H9 (cell line): ENCODE measurements at regions not wholly inside any gene's neighbourhood (a gene's known extent, or its start where the extent isn't known, plus 50 kb on each side); places are given as distances from the start of the nearest gene placed in this dataset.

Experiments
- DNase-seq: peaks from one replicate; pipeline ENCODE4 v3.0.0-alpha.2; 2017
- H2AFZ ChIP-seq: one replicate; pipeline ENCODE4 v1.6.1; 2013; ENCODE audit warnings: mild to moderate bottlenecking, low read length, control low read depth, moderate library complexity
- H2AK5ac ChIP-seq: 2 replicates; pipeline ENCODE4 v1.6.1; 2013; ENCODE audit warnings: low read length, control low read depth, mixed read lengths; ENCODE audit not compliant: insufficient read length
- H2BK120ac ChIP-seq: one replicate; pipeline ENCODE4 v1.6.1; 2013; ENCODE audit warnings: low read depth, mild to moderate bottlenecking, low read length, control low read depth, inconsistent platforms; ENCODE audit not compliant: poor library complexity, severe bottlenecking
- H2BK12ac ChIP-seq: 2 replicates; pipeline ENCODE4 v1.6.1; 2013; ENCODE audit warnings: low read length, control low read depth, mixed read lengths, low read depth; ENCODE audit not compliant: insufficient read length
- H2BK15ac ChIP-seq: 2 replicates; pipeline ENCODE4 v1.6.1; 2013; ENCODE audit warnings: low read depth, low read length, control low read depth
- H2BK20ac ChIP-seq: one replicate; pipeline ENCODE4 v1.6.1; 2013; ENCODE audit warnings: low read depth, mild to moderate bottlenecking, low read length, control low read depth, inconsistent platforms; ENCODE audit not compliant: poor library complexity, severe bottlenecking
- H2BK5ac ChIP-seq: 2 replicates; pipeline ENCODE4 v1.6.1; 2013; ENCODE audit warnings: low read length, control low read depth, mixed read lengths; ENCODE audit not compliant: insufficient read length
- H3K14ac ChIP-seq: 2 replicates; pipeline ENCODE4 v1.6.1; 2013; ENCODE audit warnings: low read length, control low read depth; ENCODE audit not compliant: insufficient read depth
- H3K18ac ChIP-seq: 2 replicates; pipeline ENCODE4 v1.6.1; 2013; ENCODE audit warnings: low read depth, mild to moderate bottlenecking, mixed read lengths, low read length, control low read depth; ENCODE audit not compliant: insufficient read length
- H3K23ac ChIP-seq: 2 replicates; pipeline ENCODE4 v1.6.1; 2013; ENCODE audit warnings: low read length, control low read depth, mixed read lengths, low read depth; ENCODE audit not compliant: insufficient read length
- H3K23me2 ChIP-seq: 2 replicates; pipeline ENCODE4 v1.6.1; 2013; ENCODE audit warnings: low read depth, mild to moderate bottlenecking, mixed read lengths, low read length, control low read depth; ENCODE audit not compliant: insufficient read length, poor library complexity, severe bottlenecking
- H3K27ac ChIP-seq: 2 replicates; pipeline ENCODE4 v1.5.1; 2013; ENCODE audit warnings: low read length, control low read depth, mixed read lengths, low read depth; ENCODE audit not compliant: insufficient read length
- H3K27me3 ChIP-seq: 2 replicates; pipeline ENCODE4 v1.6.1; 2013; ENCODE audit warnings: low read length, control low read depth, inconsistent platforms; ENCODE audit not compliant: insufficient read depth
- H3K4ac ChIP-seq: 2 replicates; pipeline ENCODE4 v1.6.1; 2013; ENCODE audit warnings: low read depth, mild to moderate bottlenecking, control low read depth, inconsistent platforms, low read length, moderate library complexity
- H3K4me1 ChIP-seq: 2 replicates; pipeline ENCODE4 v1.6.1; 2013; ENCODE audit warnings: low read length, control low read depth, inconsistent platforms; ENCODE audit not compliant: insufficient read depth
- H3K4me2 ChIP-seq: 2 replicates; pipeline ENCODE4 v1.6.1; 2013; ENCODE audit warnings: low read length, control low read depth, mixed read lengths; ENCODE audit not compliant: insufficient read length, insufficient read depth
- H3K56ac ChIP-seq: 2 replicates; pipeline ENCODE4 v1.6.1; 2013; ENCODE audit warnings: low read depth, mild to moderate bottlenecking, mixed read lengths, low read length, control low read depth; ENCODE audit not compliant: insufficient read length
- H3K79me1 ChIP-seq: 2 replicates; pipeline ENCODE4 v1.6.1; 2013; ENCODE audit warnings: low read depth, mild to moderate bottlenecking, moderate library complexity, low read length, control low read depth, inconsistent platforms; ENCODE audit not compliant: insufficient read depth, poor library complexity, severe bottlenecking
- H3K79me2 ChIP-seq: 2 replicates; pipeline ENCODE4 v1.6.1; 2013; ENCODE audit warnings: low read length, control low read depth, inconsistent platforms; ENCODE audit not compliant: insufficient read depth
- H3K9ac ChIP-seq: 2 replicates; pipeline ENCODE4 v1.6.1; 2013; ENCODE audit warnings: low read length, control low read depth, mixed read lengths; ENCODE audit not compliant: insufficient read length; ENCODE audit errors: extremely low read depth
- H3K9me3 ChIP-seq: one replicate; pipeline ENCODE4 v1.6.1; 2013; ENCODE audit warnings: low read depth, low read length, inconsistent platforms; ENCODE audit not compliant: control insufficient read depth
- H3T11ph ChIP-seq: one replicate; pipeline ENCODE4 v1.6.1; 2013; ENCODE audit warnings: mild to moderate bottlenecking, low read length, control low read depth, inconsistent platforms
- H4K20me1 ChIP-seq: one replicate; pipeline ENCODE4 v1.6.1; 2013; ENCODE audit not compliant: control insufficient read depth, insufficient read length, insufficient read depth
- H4K5ac ChIP-seq: 2 replicates; pipeline ENCODE4 v1.6.1; 2013; ENCODE audit warnings: low read depth, mild to moderate bottlenecking, mixed read lengths, low read length, control low read depth; ENCODE audit not compliant: insufficient read length
- H4K8ac ChIP-seq: replicated peaks from 2 replicates; pipeline ENCODE4 v1.6.1; 2013; ENCODE audit warnings: low read length, control low read depth, mixed read lengths, low read depth; ENCODE audit not compliant: insufficient read length
- H4K91ac ChIP-seq: 2 replicates; pipeline ENCODE4 v1.6.1; 2013; ENCODE audit warnings: low read depth, mild to moderate bottlenecking, moderate library complexity, mixed read lengths, low read length, control low read depth; ENCODE audit not compliant: insufficient read length
- H3K27ac Mint-ChIP-seq, 3 experiments: 2 replicates in 2 of 3; 3 replicates in 1 of 3; pipeline ENCODE4 v1.8.0; 2020 to 2021; ENCODE audit warnings: mixed read lengths in 3 of 3, mild to moderate bottlenecking in 1 of 3, moderate library complexity in 1 of 3
- H3K27me3 Mint-ChIP-seq: 2 replicates; pipeline ENCODE4 v1.8.0; 2021; ENCODE audit warnings: low read depth, mild to moderate bottlenecking, moderate library complexity, mixed read lengths
- H3K36me3 Mint-ChIP-seq, 3 experiments: 2 replicates in 2 of 3; 3 replicates in 1 of 3; pipeline ENCODE4 v1.8.0; 2020 to 2021; ENCODE audit warnings: low read depth in 3 of 3, mixed read lengths in 3 of 3; ENCODE audit not compliant: insufficient read depth in 1 of 3
- H3K4me1 Mint-ChIP-seq, 2 experiments: 2 replicates each; pipeline ENCODE4 v1.8.0; 2020; ENCODE audit warnings: mixed read lengths in 2 of 2
- H3K4me3 Mint-ChIP-seq, 2 experiments: 2 replicates in 1 of 2; 3 replicates in 1 of 2; pipeline ENCODE4 v1.8.0; 2020 to 2021; ENCODE audit warnings: mild to moderate bottlenecking in 2 of 2, mixed read lengths in 2 of 2, moderate library complexity in 1 of 2
- H3K9me3 Mint-ChIP-seq, 2 experiments: 2 replicates in 1 of 2; 3 replicates in 1 of 2; pipeline ENCODE4 v1.8.0; 2020; ENCODE audit warnings: mild to moderate bottlenecking in 2 of 2, mixed read lengths in 2 of 2, moderate library complexity in 1 of 2
- CTCF ChIP-seq: fragments of 200-600 bp; sonication (generic); conservative IDR thresholded peaks from 3 replicates; pipeline ENCODE4 v1.8.0; 2021; ENCODE audit warnings: antibody characterized with exemption, mild to moderate bottlenecking
- WGBS: extraction: QIAGEN DNeasy Blood & Tissue Kit; methylation state at CpG from one replicate; pipeline ENCODE4 v1.1.7; 2013; ENCODE audit warnings: missing lambda C conversion rate, low lambda C conversion rate, mixed read lengths; ENCODE audit not compliant: insufficient read length; ENCODE audit errors: extremely low coverage; 5-methylcytosine and 5-hydroxymethylcytosine counted together

DNA sequence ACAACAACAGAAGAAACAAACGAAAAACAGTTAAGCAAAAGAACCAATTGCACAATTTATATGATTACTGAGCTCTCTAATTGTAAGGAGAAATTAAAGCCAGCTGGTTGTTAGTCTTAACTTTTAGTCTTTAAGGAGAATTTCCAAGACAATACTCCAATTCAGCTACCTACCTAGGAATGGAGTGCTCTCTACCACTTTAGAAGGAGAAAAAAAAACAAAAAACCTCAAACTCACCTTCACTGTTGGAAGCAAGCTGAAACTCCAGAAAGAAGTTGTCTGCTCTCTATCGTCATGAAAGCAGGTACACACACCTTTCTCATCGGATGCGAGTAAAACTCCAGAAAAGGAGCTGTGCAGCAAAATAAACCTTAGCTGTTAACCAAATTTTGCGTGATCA lies 86.1 kb upstream of the NPY2R start:
- H3K79me1 ChIP-seq = no peaks in the 10 kb centered on the region
- H3K4me2 ChIP-seq = no peak overlapping the region
- no peak overlapping the region for H3K23ac ChIP-seq
- no peak overlapping the region for H3K56ac ChIP-seq
- Mint-ChIP-seq H3K27me3 (no peaks in the 10 kb centered on the region; the same call in 1 of the 2 replicates), H3K9me3 (peaks cover 31 to 32% of the 10 kb centered on the region in 2 experiments), H3K27ac (peak overlapping the region in 1 of 3 experiments; percentile 87; a peak in 2 of 7 replicates), H3K4me1 (peaks cover 22 to 23% of the 10 kb centered on the region in 2 experiments), H3K4me3 (no peak overlapping the region), H3K36me3 (peaks cover 4 to 36% (median 13%) of the 10 kb centered on the region in 3 experiments)
- no peak overlapping the region for H3K14ac ChIP-seq
- no peak overlapping the region for H3K4ac ChIP-seq
- no peak overlapping the region for H4K8ac ChIP-seq
- H3T11ph ChIP-seq = no peak overlapping the region
- H3K27me3 ChIP-seq = no peaks in the 10 kb centered on the region
- H3K27ac ChIP-seq = no peak overlapping the region
- no peak for DNase-seq
- peaks cover 13% of the 10 kb centered on the region for H3K9me3 ChIP-seq
- H2BK12ac ChIP-seq = no peak overlapping the region
- TF ChIP-seq CTCF = no peak
- no peak overlapping the region for H2BK5ac ChIP-seq
- no peak overlapping the region for H2BK15ac ChIP-seq
- H2AK5ac ChIP-seq = no peak overlapping the region
- WGBS = no CpG with 5 or more reads among the region's 5 CpGs
- no peaks in the 10 kb centered on the region for H3K79me2 ChIP-seq
- H2BK20ac ChIP-seq = no peak overlapping the region
- H4K91ac ChIP-seq = no peak overlapping the region
- no peaks in the 10 kb centered on the region for H4K20me1 ChIP-seq
- no peak overlapping the region for H2BK120ac ChIP-seq
- no peak overlapping the region for H3K18ac ChIP-seq
- H2AFZ ChIP-seq = no peak overlapping the region
- H3K4me1 ChIP-seq = no peaks in the 10 kb centered on the region; the same call in 1 of the 2 replicates
- no peak overlapping the region for H3K9ac ChIP-seq
- H4K5ac ChIP-seq = no peak overlapping the region
- no peaks in the 10 kb centered on the region for H3K23me2 ChIP-seq
